ENCODE measurements at regions not wholly inside any gene's neighbourhood (a gene's known extent, or its start where the extent isn't known, plus 50 kb on each side); places are given as distances from the start of the nearest gene placed in this dataset.

GRCh38 chr13:39929583-39929982 lies 274.1 kb downstream of the COG6 start:
- TF ChIP-seq POLR2A (IDR thresholded peaks at IDR 0.05; ENCODE audit: low read length) (no peak), GATA1 (IDR thresholded peaks at IDR 0.05; ENCODE audit: low read depth, low read length) (no peak)

Data from erythroblast (primary cell).